GM21390 (cell line): ENCODE measurements at regions not wholly inside any gene's neighbourhood (a gene's known extent, or its start where the extent isn't known, plus 50 kb on each side); places are given as distances from the start of the nearest gene placed in this dataset.

Experiments used
- ATAC-seq: cut with Tn5 transposase; IDR thresholded peaks from one replicate; pipeline ENCODE4 v1.9.1; 2021; ENCODE audit not compliant: unreplicated experiment

DNA sequence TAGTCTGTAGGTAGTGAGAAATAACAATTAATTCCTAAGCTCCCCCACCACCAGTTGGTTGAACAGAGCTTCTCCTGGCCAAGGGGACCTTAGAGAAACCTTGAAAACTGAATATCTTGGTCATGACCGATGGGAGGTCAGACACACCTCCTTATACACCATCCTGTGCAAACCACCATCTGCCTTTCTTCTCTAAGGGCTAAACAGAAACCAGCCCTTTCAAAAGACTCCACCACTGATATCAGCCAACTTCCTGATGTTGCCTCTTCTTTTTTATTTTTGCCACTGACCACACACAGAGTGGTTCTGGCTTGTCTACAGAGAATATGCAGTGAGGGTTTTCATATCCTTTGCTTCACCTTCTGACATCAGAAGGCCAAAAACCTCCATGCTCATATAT is 977.7 kb upstream of the SEL1L start:
- no peak for ATAC-seq

DNA sequence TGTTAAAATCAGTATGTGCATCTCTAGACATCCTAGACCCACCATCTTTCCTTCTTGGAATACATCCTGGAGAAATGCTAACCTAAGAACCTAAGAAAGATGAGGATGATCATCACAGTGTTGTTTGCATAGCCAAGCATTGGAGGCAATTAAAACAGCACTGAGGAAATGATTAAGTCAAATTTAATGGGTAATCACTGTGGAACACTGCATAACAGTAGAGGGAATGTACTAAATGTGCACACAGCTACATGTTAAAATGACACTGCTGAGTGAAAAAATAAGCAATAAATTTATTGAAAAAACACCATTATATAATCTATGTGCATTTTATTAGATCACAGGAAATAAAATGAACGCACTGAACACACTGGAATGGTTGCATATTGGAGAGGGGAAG is 987.1 kb upstream of the SEL1L start:
- no peak for ATAC-seq

DNA sequence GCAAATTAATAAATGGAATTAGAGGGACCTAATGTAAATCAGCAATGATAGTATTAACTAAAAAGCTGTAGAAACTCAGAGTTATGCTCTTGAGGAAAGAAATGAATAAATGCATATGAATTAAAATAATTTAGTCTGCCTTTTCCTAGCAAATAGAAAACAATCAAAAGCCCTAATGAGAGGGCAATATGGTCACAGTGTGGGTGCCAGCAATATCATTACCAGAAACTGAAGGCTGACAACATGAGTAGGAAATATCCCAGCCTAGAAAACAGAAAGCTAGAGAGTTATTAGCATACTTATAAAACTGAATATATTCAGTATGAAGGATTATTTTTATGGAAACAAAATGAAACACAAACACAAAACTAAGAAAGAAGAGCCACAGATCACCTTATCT is 987.5 kb upstream of the SEL1L start:
- ATAC-seq = no peak

- no peak for ATAC-seq
Measured at GRCh38 chr14:82528016-82528415, 994.4 kb upstream of the SEL1L start.

DNA sequence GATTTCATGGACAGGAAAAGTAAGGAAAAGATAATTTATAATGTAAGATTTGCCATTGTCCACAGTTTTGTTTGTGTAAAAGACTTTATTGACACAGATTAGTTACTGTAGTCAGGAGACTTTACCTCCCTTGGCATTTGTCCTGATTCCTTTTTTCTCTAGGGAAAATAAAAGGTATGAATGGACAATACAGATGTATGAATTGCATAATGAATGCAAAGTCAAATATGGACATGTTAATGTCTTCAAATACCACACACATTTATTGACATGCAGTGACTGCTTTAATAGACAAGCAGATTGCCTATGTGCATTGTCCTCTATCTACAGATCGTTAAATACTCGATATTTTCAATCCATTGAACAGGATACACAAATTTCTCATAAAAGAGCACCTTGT is 999.7 kb upstream of the SEL1L start:
- no peak for ATAC-seq

DNA sequence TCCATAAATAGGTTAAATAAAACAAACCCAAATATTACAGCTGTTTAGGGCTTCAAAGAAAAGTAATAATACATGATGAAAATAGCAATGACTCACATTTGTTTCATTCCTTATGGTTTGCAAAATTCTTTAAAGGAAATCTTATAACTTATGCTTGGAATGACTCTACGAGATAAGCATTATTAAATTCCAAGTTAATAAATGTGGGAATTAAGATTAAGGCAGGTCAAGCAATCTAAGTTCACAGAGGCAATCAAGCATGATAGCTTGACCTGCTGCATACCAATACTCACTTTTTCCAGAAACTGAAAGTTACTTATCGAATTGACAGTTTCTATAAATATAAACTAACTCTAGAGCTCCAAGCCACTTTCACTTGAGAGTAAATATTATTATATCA is 1002.9 kb upstream of the SEL1L start:
- no peak for ATAC-seq

- no peak for ATAC-seq
Measured at GRCh38 chr14:82537831-82538230, 1004.2 kb upstream of the SEL1L start.

DNA sequence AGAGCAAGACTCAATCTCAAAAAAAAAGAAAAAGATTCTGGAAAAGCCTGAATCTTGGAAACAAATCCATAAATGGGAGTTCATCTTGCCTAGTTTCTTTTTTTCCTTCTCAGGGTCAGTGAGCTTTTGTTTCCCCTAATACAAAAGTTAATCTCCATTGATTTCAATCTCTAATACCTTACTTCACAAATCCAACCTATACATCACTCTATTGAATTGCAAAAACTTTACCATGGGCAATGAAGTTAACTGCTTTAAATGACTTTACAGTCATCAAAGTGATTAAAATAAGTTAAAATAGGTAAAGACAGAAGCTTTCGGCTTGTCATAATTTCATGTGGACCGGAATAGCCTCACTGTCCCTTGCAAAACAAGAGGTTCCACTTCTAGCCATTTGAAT is 1012.7 kb upstream of the SEL1L start:
- no peak for ATAC-seq

DNA sequence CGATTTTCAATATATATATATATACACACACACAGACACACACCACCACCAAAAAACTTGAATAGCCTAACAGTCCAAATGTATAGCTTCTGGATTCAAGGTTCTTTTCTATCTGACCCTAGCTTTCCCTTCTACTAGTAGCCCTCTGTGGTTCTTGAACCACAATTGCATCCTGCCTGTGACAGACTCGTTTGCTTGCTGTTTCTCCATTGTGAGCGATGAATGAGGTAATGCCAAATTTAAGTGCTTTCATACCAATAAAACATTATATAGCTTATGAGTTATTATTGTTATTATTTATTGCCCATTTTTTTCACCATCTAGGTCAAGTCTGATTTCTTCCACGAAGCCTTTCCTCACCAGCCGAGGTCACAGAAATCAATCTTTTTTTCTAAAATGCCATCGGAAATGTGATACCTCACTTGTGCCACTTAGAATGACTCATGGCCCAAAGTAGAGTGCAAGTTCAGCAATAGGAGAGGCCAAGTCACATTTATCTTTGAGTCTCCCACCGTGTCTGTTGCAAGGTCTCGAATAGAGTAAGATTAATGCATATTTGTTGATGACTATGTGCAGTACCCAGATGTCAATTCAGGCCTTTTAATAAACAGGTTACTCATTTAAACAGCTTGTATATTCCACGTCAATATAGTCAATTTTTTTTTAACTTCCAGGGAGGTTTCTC is 1015.8 kb upstream of the SEL1L start:
- no peak for ATAC-seq

- ATAC-seq = no peak
Measured at GRCh38 chr14:82562881-82563280, 1029.2 kb upstream of the SEL1L start.

GRCh38 chr14:82565825-82566224 is 1032.2 kb upstream of the SEL1L start:
- ATAC-seq = no peak

GRCh38 chr14:82587226-82587625 is 1053.6 kb upstream of the SEL1L start:
- no peak for ATAC-seq

DNA sequence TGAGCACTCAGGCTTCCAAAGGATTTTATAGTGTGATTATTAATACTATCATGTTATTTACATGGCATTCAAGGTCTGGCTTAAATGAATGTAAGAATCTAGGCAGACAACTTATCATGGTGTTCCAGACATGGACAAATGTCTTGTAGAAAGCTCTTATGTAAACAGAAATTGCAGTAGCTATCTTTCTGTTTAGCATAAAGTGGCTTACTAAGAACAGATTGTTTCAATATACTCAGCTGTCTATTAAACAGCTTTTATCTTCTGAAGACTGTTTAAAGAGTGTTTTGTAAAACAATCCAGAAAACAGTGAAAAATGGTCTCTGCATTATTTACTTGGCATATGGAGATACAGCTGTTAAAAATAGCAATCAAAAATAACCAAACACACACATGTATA is 1061.8 kb upstream of the SEL1L start:
- no peak for ATAC-seq

DNA sequence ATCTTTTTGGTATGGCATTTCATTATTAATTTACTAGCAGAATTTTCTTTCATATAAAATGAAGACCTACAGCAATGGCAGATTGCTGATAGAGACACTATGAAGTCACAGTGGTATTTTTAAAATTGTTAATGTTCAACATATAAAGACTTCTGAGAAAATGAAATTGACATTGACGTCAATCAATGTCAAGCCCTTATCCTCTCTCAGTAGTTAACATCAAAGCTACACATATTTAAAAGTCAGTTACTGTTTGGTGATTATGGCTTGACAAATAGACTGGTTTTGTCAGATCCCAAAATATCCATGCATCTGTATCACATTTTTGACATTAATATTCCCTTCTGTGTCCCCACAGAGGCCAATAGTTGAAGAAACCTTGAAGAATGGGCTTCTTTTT is 1069.1 kb upstream of the SEL1L start:
- no peak for ATAC-seq

DNA sequence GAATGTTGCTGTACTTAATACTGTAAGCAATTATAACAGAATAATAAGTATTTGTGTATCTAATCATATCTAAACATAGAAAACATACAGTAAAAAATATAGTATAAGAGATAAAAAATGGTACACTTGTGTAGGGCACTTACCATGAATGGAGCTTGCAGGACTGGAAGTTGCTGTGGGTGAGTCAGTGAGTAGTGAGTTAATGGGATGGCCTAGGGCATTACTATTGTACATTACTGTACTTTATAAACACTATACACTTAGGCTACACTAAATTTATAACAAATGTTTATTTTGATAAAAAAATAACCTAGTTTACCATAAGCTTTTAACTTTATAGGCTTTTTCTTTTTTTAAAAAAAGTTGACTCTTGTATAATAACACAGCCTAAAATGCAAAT is 1071.2 kb upstream of the SEL1L start:
- ATAC-seq = no peak

DNA sequence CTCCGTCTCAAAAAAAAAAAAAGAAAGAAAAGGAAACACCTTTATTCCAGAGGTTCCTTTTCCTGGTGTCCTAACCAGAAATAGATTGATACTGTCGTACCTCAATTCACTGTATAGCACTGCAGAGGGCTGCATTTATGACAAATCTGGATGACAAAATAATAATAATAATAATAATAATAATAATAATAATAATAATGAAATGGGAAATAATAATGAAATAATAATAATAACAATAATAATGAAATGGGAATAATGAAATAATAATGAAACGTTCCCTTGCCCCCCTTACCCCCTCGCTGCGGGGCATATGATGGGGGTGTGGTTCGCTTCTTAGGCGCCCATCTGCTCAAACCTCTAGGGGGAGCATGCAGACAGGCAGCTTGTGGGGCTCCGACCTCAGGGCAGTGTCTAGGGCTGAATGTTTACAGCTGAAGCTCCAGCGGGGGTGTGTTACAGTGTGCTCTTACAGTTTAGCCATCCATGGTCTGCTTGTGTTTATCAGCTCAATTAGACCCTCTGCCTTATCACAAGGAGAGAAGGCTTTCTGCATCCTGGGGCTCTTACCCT is 1088.3 kb upstream of the SEL1L start:
- no peak for ATAC-seq

GRCh38 chr14:82626156-82627066 is 1092.8 kb upstream of the SEL1L start:
- no peak for ATAC-seq

DNA sequence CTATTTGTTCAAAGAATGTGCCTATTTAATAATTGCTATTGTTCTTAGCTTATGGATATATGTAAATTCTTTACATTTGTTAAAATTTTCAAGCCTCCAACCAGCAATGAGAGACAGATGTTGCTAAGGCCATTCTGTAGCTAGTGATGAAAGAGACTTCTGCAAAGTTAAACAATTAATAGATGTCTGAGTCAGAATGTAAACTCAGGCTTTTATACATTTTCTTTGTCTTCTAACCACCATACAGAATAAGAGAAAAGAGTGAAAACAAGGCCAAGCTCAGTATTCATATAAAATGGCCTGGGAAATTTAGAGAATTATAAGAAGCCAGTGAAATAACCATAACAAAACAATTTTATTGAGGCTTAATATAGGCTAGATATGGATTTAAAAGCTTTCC is 1102.3 kb upstream of the SEL1L start:
- ATAC-seq = no peak

DNA sequence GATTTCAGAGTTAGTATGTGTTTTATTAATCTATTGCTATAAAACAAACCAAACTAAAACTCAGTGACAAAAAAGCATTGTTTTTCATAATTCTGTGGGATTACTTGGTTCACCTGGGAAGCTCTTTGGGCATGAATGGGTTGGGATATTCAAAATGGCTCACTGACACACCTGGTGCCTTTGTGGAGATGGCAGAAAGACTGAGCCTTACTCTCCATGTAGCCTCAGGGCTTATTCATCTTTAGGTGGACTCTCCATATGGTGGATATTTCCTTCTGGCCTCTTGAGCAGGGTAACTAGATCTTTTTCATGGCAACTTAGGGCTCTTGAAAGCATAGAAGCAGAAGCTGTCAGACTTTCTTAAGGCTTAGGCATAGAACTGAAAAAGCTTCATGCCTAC is 1102.8 kb upstream of the SEL1L start:
- no peak for ATAC-seq

GRCh38 chr14:82641050-82641540 is 1107.4 kb upstream of the SEL1L start:
- no peak for ATAC-seq

DNA sequence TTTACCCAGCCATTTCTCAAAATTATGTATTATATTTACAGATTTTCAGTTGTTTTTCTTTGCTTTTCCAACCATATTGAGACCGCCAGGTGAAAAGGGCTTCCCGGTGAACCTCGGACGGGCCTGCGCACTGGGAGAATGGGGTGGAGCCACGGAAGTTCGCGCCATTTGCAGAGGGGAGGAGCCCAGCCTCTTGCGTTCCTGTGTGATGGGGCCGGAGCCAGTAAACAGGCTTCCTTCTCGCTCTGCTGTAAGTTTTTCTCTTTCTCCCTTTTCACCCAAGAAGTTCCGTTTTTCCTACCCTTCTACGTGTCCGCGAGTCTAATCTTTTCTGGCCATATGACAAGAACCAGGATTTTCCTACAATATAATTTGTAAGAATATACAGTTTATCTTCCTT is 1108.8 kb upstream of the SEL1L start:
- no peak for ATAC-seq
